Activated B cell treated with CpG ODN at 0.5 μM for 24 hours (primary cell): ENCODE measurements at regions not wholly inside any gene's neighbourhood (a gene's known extent, or its start where the extent isn't known, plus 50 kb on each side); places are given as distances from the start of the nearest gene placed in this dataset.

Experiments used
- ATAC-seq: fragments of 200-7000 bp; cut with Tn5 transposase; one replicate; pipeline ENCODE4 v1.10.0; 2021; ENCODE audit warnings: low read depth, mild to moderate bottlenecking, moderate library complexity
- CTCF ChIA-PET: fragments of 350-600 bp; sonication (Branson Sonifier 250); formaldehyde crosslinking; loops from one replicate; lab custom pipeline; 2021; ENCODE audit warnings: antibody characterized with exemption; lab: Charles Lee
- POLR2A ChIA-PET: fragments of 350-600 bp; sonication (Branson Sonifier 250); formaldehyde crosslinking; loops from one replicate; lab custom pipeline; 2021; ENCODE audit warnings: antibody characterized with exemption; lab: Charles Lee
- DNase-seq: peaks from one replicate; pipeline ENCODE4 v3.0.0; 2022
- H3K27ac Mint-ChIP-seq: one replicate; pipeline ENCODE4 v1.8.0; 2020; ENCODE audit warnings: mixed read lengths
- H3K27me3 Mint-ChIP-seq: one replicate; pipeline ENCODE4 v1.8.0; 2021; ENCODE audit warnings: mixed read lengths
- H3K36me3 Mint-ChIP-seq: one replicate; pipeline ENCODE4 v1.8.0; 2021; ENCODE audit warnings: low read depth, mixed read lengths
- H3K4me1 Mint-ChIP-seq: one replicate; pipeline ENCODE4 v1.8.0; 2021; ENCODE audit warnings: mixed read lengths
- H3K4me3 Mint-ChIP-seq: one replicate; pipeline ENCODE4 v1.8.0; 2020; ENCODE audit warnings: mild to moderate bottlenecking, mixed read lengths
- H3K9me3 Mint-ChIP-seq: one replicate; pipeline ENCODE4 v1.8.0; 2020; ENCODE audit warnings: mixed read lengths
- CTCF ChIP-seq: fragments of 200-600 bp; IDR thresholded peaks from one replicate; pipeline ENCODE4 v1.8.0; 2022; ENCODE audit warnings: antibody characterized with exemption, mild to moderate bottlenecking
- intact Hi-C: fragments of 100-400 bp; cut with micrococcal nuclease; formaldehyde crosslinking; loops from one replicate; pipeline ENCODE4 v1.15.1; 2024

- intact Hi-C loops = no loop called here
- DNase-seq = no peak
- Mint-ChIP-seq H3K9me3 (no peaks in the 10 kb centered on the region), H3K4me3 (no peak overlapping the region), H3K27me3 (peaks cover 10% of the 10 kb centered on the region), H3K27ac (no peak overlapping the region), H3K36me3 (no peaks in the 10 kb centered on the region), H3K4me1 (no peaks in the 10 kb centered on the region)
- ATAC-seq = no peak
- no peak for TF ChIP-seq CTCF
- CTCF ChIA-PET = no interaction called here
- POLR2A ChIA-PET = no interaction called here
Observed at GRCh38 chr3:5465183-5465582, 277.7 kb downstream of the EDEM1 start.

GRCh38 chr3:5466065-5466464 is 278.6 kb downstream of the EDEM1 start:
- intact Hi-C loops = no loop called here
- no peaks in the 10 kb centered on the region for H3K36me3 Mint-ChIP-seq
- no peaks in the 10 kb centered on the region for H3K9me3 Mint-ChIP-seq
- DNase-seq (no peak), ATAC-seq (no peak)
- CTCF ChIA-PET = no interaction called here
- TF ChIP-seq CTCF = no peak
- POLR2A ChIA-PET = no interaction called here
- peaks cover 8% of the 10 kb centered on the region for H3K27me3 Mint-ChIP-seq
- no peak overlapping the region for H3K27ac Mint-ChIP-seq
- H3K4me3 Mint-ChIP-seq = no peak overlapping the region
- no peaks in the 10 kb centered on the region for H3K4me1 Mint-ChIP-seq

- ChIA-PET CTCF (no interaction called here), POLR2A (no interaction called here)
- Mint-ChIP-seq H3K27ac (no peak overlapping the region), H3K9me3 (no peaks in the 10 kb centered on the region), H3K4me1 (no peaks in the 10 kb centered on the region), H3K4me3 (no peak overlapping the region), H3K36me3 (no peaks in the 10 kb centered on the region), H3K27me3 (peaks cover 6% of the 10 kb centered on the region)
- ATAC-seq (no peak), DNase-seq (no peak)
- no peak for TF ChIP-seq CTCF
- intact Hi-C loops = no loop called here
Observed at GRCh38 chr3:5466717-5467116, 279.2 kb downstream of the EDEM1 start.

GRCh38 chr3:5473471-5473870 is 286.0 kb downstream of the EDEM1 start:
- POLR2A ChIA-PET = no interaction called here
- peaks cover 5% of the 10 kb centered on the region for H3K27me3 Mint-ChIP-seq
- H3K9me3 Mint-ChIP-seq = no peaks in the 10 kb centered on the region
- intact Hi-C loops = no loop called here
- no peak overlapping the region for H3K27ac Mint-ChIP-seq
- ATAC-seq (no peak), DNase-seq (no peak)
- H3K36me3 Mint-ChIP-seq = no peaks in the 10 kb centered on the region
- CTCF ChIA-PET = no interaction called here
- no peaks in the 10 kb centered on the region for H3K4me1 Mint-ChIP-seq
- no peak overlapping the region for H3K4me3 Mint-ChIP-seq
- no peak for TF ChIP-seq CTCF

GRCh38 chr3:5476403-5476802 is 288.9 kb downstream of the EDEM1 start:
- no peak for TF ChIP-seq CTCF
- Mint-ChIP-seq H3K4me3 (no peak overlapping the region), H3K9me3 (no peaks in the 10 kb centered on the region), H3K36me3 (no peaks in the 10 kb centered on the region), H3K27me3 (peaks cover 5% of the 10 kb centered on the region), H3K4me1 (no peaks in the 10 kb centered on the region), H3K27ac (no peak overlapping the region)
- DNase-seq (no peak), ATAC-seq (no peak)
- POLR2A ChIA-PET = no interaction called here
- intact Hi-C loops = no loop called here
- CTCF ChIA-PET = no interaction called here
